Fibroblast of lung (primary cell): ENCODE measurements at regions not wholly inside any gene's neighbourhood (a gene's known extent, or its start where the extent isn't known, plus 50 kb on each side); places are given as distances from the start of the nearest gene placed in this dataset.

ENCODE experiments used
- DNase-seq, 2 donors: peaks; one replicate each; pipeline versions ENCODE4 v3.0.0 to v3.0.0-alpha.2; 2010; ENCODE audit warnings: low read depth in 2 of 2
- H2AFZ ChIP-seq: 2 replicates; pipeline ENCODE4 v1.5.1; 2012; ENCODE audit warnings: low read length, control low read depth, inconsistent platforms
- H3K27ac ChIP-seq: 2 replicates; pipeline ENCODE4 v1.5.1; 2011; ENCODE audit warnings: low read length, control low read depth; ENCODE audit not compliant: insufficient read depth
- H3K27me3 ChIP-seq: 2 replicates; pipeline ENCODE4 v1.5.1; 2011; ENCODE audit warnings: mild to moderate bottlenecking, low read length; ENCODE audit not compliant: control insufficient read depth, insufficient read depth
- H3K36me3 ChIP-seq: 2 replicates; pipeline ENCODE4 v1.5.1; 2011; ENCODE audit warnings: low read length; ENCODE audit not compliant: control insufficient read depth, insufficient read depth
- H3K4me1 ChIP-seq: 2 replicates; pipeline ENCODE4 v1.5.1; 2011; ENCODE audit warnings: low read length; ENCODE audit not compliant: control insufficient read depth, insufficient read depth; ENCODE audit errors: extremely low read depth
- H3K4me2 ChIP-seq: 2 replicates; pipeline ENCODE4 v1.5.1; 2011; ENCODE audit warnings: low read length, control low read depth; ENCODE audit not compliant: insufficient read depth; ENCODE audit errors: extremely low read depth
- H3K4me3 ChIP-seq, 4 experiments: fragments of 200-600 bp in 1 of 4; sonication (generic) in 1 of 4; replicated peaks in 1 of 4; 2 replicates each; pipeline ENCODE4 v1.5.1; 2011 to 2016; ENCODE audit warnings: low read length in 4 of 4, low read depth in 3 of 4, mild to moderate bottlenecking in 3 of 4, control low read depth in 2 of 4, inconsistent platforms in 1 of 4, mixed read lengths in 1 of 4; ENCODE audit not compliant: insufficient read depth in 1 of 4; ENCODE audit errors: control extremely low read depth in 1 of 4
- H3K79me2 ChIP-seq: 2 replicates; pipeline ENCODE4 v1.5.1; 2012; ENCODE audit warnings: mild to moderate bottlenecking, low read length, inconsistent platforms; ENCODE audit not compliant: control insufficient read depth, insufficient read depth
- H3K9ac ChIP-seq: 2 replicates; pipeline ENCODE4 v1.5.1; 2011; ENCODE audit warnings: mild to moderate bottlenecking, low read length, control low read depth; ENCODE audit not compliant: insufficient read depth
- H3K9me3 ChIP-seq: 2 replicates; pipeline ENCODE4 v1.5.1; 2012; ENCODE audit warnings: low read depth, low read length; ENCODE audit not compliant: control insufficient read depth, insufficient read depth
- H4K20me1 ChIP-seq: 2 replicates; pipeline ENCODE4 v1.5.1; 2011; ENCODE audit warnings: low read length; ENCODE audit not compliant: control insufficient read depth, insufficient read depth; ENCODE audit errors: extremely low read depth
- CTCF ChIP-seq, 2 donors: IDR thresholded peaks in 1 of 2; conservative IDR thresholded peaks in 1 of 2; 1 replicate in 1 of 2; 2 replicates in 1 of 2; pipeline ENCODE4 v1.5.1; 2011 to 2012; ENCODE audit warnings: low read length in 2 of 2, control low read depth in 1 of 2, inconsistent platforms in 1 of 2, low read depth in 1 of 2, mild to moderate bottlenecking in 1 of 2
- EZH2 ChIP-seq: IDR thresholded peaks from 2 replicates; pipeline ENCODE4 v1.5.1; 2012; ENCODE audit warnings: low read length, control low read depth, mild to moderate bottlenecking; ENCODE audit errors: missing control alignments

- Histone ChIP-seq H3K36me3 (no peaks in the 10 kb centered on the region), H3K4me2 (no peak overlapping the region), H3K9me3 (no peaks in the 10 kb centered on the region), H3K4me3 (no peak overlapping the region), H3K9ac (no peak overlapping the region), H2AFZ (no peak overlapping the region), H3K4me1 (no peaks in the 10 kb centered on the region), H3K27ac (no peak overlapping the region), H3K79me2 (no peaks in the 10 kb centered on the region), H3K27me3 (no peaks in the 10 kb centered on the region), H4K20me1 (no peaks in the 10 kb centered on the region)
- TF ChIP-seq EZH2: no peak
- TF ChIP-seq CTCF (conservative IDR thresholded peaks at IDR 0.05 in 1 of 2, IDR thresholded peaks at IDR 0.05 in 1 of 2; ENCODE audit: low read depth in 1 of 2, low read length in 2 of 2): no peak
- no peak for DNase-seq
These were observed 453.2 kb downstream of the PRR16 start for GRCh38 chr5:120917214-120917758.

- Histone ChIP-seq H2AFZ (no peak overlapping the region), H3K79me2 (no peaks in the 10 kb centered on the region), H3K27ac (no peak overlapping the region), H3K9ac (no peak overlapping the region), H3K4me2 (no peak overlapping the region), H3K36me3 (no peaks in the 10 kb centered on the region), H3K9me3 (no peaks in the 10 kb centered on the region), H3K27me3 (no peaks in the 10 kb centered on the region), H3K4me1 (no peaks in the 10 kb centered on the region), H4K20me1 (no peaks in the 10 kb centered on the region), H3K4me3 (no peak overlapping the region)
- TF ChIP-seq CTCF (conservative IDR thresholded peaks at IDR 0.05 in 1 of 2, IDR thresholded peaks at IDR 0.05 in 1 of 2; ENCODE audit: low read depth in 1 of 2, low read length in 2 of 2): no peak
- TF ChIP-seq EZH2: no peak
- DNase-seq: no peak
These were observed 454.9 kb downstream of the PRR16 start for GRCh38 chr5:120919017-120919416.

GRCh38 chr5:120923026-120923425, 458.9 kb downstream of the PRR16 start:
- no peak for DNase-seq
- TF ChIP-seq EZH2 (no peak), CTCF (conservative IDR thresholded peaks at IDR 0.05 in 1 of 2, IDR thresholded peaks at IDR 0.05 in 1 of 2; ENCODE audit: low read depth in 1 of 2, low read length in 2 of 2) (no peak)

More at GRCh38 chr5:120923026-120923425, 458.9 kb downstream of the PRR16 start:
- H3K27me3 ChIP-seq: no peaks in the 10 kb centered on the region
- H3K36me3 ChIP-seq: no peaks in the 10 kb centered on the region
- H2AFZ ChIP-seq: no peak overlapping the region
- no peak overlapping the region for H3K9ac ChIP-seq
- no peaks in the 10 kb centered on the region for H4K20me1 ChIP-seq
- H3K9me3 ChIP-seq: no peaks in the 10 kb centered on the region
- no peak overlapping the region for H3K4me2 ChIP-seq
- no peak overlapping the region for H3K4me3 ChIP-seq
- no peak overlapping the region for H3K27ac ChIP-seq
- no peaks in the 10 kb centered on the region for H3K4me1 ChIP-seq
- no peaks in the 10 kb centered on the region for H3K79me2 ChIP-seq
